ENCODE measurements at regions not wholly inside any gene's neighbourhood (a gene's known extent, or its start where the extent isn't known, plus 50 kb on each side); places are given as distances from the start of the nearest gene placed in this dataset.

GRCh38 chr4:64822405-64822804 is 413.2 kb upstream of the TECRL start:
- Histone ChIP-seq H3K4me2 (replicated peaks; ENCODE audit: low read depth, low read length, poor library complexity, severe bottlenecking) (no peak overlapping the region), H3K4me1 (ENCODE audit: control insufficient read depth in 2 of 2, insufficient read depth in 2 of 2, low read length in 2 of 2) (no peaks in the 10 kb centered on the region), H3K27me3 (replicated peaks in 1 of 4; ENCODE audit: control extremely low read depth in 1 of 4, control insufficient read depth in 3 of 4, insufficient read depth in 4 of 4, low read length in 3 of 4) (no peaks in the 10 kb centered on the region), H3K36me3 (replicated peaks in 1 of 2; ENCODE audit: control extremely low read depth in 1 of 2, control insufficient read depth in 1 of 2, extremely low read depth in 1 of 2, insufficient read depth in 2 of 2, low read length in 1 of 2) (no peaks in the 10 kb centered on the region), H3K9ac (ENCODE audit: low read length) (no peak overlapping the region), H3K27ac (ENCODE audit: low read length in 2 of 2) (no peak overlapping the region), H3K9me3 (ENCODE audit: control extremely low read depth in 1 of 3, control insufficient read depth in 2 of 3, insufficient read depth in 1 of 3, low read length in 2 of 3) (no peaks in the 10 kb centered on the region), H3K4me3 (ENCODE audit: control extremely low read depth in 1 of 5, extremely low read depth in 1 of 5, insufficient read depth in 1 of 5, low read depth in 2 of 5, low read length in 4 of 5) (no peak overlapping the region), H4K20me1 (ENCODE audit: control insufficient read depth, insufficient read depth, low read length, poor library complexity, severe bottlenecking) (no peaks in the 10 kb centered on the region), H2AFZ (ENCODE audit: insufficient read depth, low read depth, low read length, poor library complexity, severe bottlenecking) (no peak overlapping the region), H3K79me2 (ENCODE audit: control insufficient read depth, insufficient read depth, low read length) (no peaks in the 10 kb centered on the region)
- ATAC-seq (ENCODE audit: low read depth) (no peak), DNase-seq (no peak)
- no peaks in the 10 kb centered on the region for H3K9me3 Mint-ChIP-seq (ENCODE audit: insufficient read depth)
- intact Hi-C loops (cut with micrococcal nuclease), result no loop called here
- no peak overlapping the region for H3K27ac Mint-ChIP-seq
- H3K4me3 Mint-ChIP-seq, result no peak overlapping the region
- CTCF ChIA-PET, result no interaction called here
- POLR2A ChIA-PET, result no interaction called here
- TF ChIP-seq, protein P1, sequence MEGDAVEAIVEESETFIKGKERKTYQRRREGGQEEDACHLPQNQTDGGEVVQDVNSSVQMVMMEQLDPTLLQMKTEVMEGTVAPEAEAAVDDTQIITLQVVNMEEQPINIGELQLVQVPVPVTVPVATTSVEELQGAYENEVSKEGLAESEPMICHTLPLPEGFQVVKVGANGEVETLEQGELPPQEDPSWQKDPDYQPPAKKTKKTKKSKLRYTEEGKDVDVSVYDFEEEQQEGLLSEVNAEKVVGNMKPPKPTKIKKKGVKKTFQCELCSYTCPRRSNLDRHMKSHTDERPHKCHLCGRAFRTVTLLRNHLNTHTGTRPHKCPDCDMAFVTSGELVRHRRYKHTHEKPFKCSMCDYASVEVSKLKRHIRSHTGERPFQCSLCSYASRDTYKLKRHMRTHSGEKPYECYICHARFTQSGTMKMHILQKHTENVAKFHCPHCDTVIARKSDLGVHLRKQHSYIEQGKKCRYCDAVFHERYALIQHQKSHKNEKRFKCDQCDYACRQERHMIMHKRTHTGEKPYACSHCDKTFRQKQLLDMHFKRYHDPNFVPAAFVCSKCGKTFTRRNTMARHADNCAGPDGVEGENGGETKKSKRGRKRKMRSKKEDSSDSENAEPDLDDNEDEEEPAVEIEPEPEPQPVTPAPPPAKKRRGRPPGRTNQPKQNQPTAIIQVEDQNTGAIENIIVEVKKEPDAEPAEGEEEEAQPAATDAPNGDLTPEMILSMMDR (IDR thresholded peaks at IDR 0.05), result no peak
- TF ChIP-seq EZH2 (IDR thresholded peaks at IDR 0.05; ENCODE audit: borderline replicate concordance, insufficient read depth, low read depth, low read length, poor library complexity, severe bottlenecking), result no peak
- H3K4me1 Mint-ChIP-seq, result no peaks in the 10 kb centered on the region
- H3K27me3 Mint-ChIP-seq, result no peaks in the 10 kb centered on the region

- no peak overlapping the region for H3K27ac Mint-ChIP-seq
- H3K27me3 Mint-ChIP-seq, result no peaks in the 10 kb centered on the region
- no peaks in the 10 kb centered on the region for H4K20me1 ChIP-seq (ENCODE audit: control insufficient read depth, insufficient read depth, low read length, poor library complexity, severe bottlenecking)
- no peak overlapping the region for H3K4me2 ChIP-seq (replicated peaks; ENCODE audit: low read depth, low read length, poor library complexity, severe bottlenecking)
- no peaks in the 10 kb centered on the region for H3K9me3 Mint-ChIP-seq (ENCODE audit: insufficient read depth)
- H3K4me3 Mint-ChIP-seq, result no peak overlapping the region
- H3K27me3 ChIP-seq (replicated peaks in 1 of 4; ENCODE audit: control extremely low read depth in 1 of 4, control insufficient read depth in 3 of 4, insufficient read depth in 4 of 4, low read length in 3 of 4), result no peaks in the 10 kb centered on the region
- H3K9me3 ChIP-seq (ENCODE audit: control extremely low read depth in 1 of 3, control insufficient read depth in 2 of 3, insufficient read depth in 1 of 3, low read length in 2 of 3), result no peaks in the 10 kb centered on the region
- no peaks in the 10 kb centered on the region for H3K4me1 Mint-ChIP-seq
- H3K4me3 ChIP-seq (ENCODE audit: control extremely low read depth in 1 of 5, extremely low read depth in 1 of 5, insufficient read depth in 1 of 5, low read depth in 2 of 5, low read length in 4 of 5), result no peak overlapping the region
- no peaks in the 10 kb centered on the region for H3K4me1 ChIP-seq (ENCODE audit: control insufficient read depth in 2 of 2, insufficient read depth in 2 of 2, low read length in 2 of 2)
- no peak overlapping the region for H3K9ac ChIP-seq (ENCODE audit: low read length)
- ChIA-PET POLR2A (no interaction called here), CTCF (no interaction called here)
- H3K27ac ChIP-seq (ENCODE audit: low read length in 2 of 2), result no peak overlapping the region
- WGBS (ENCODE audit: insufficient coverage), result no CpG with 5 or more reads among the region's 6 CpGs
- no peaks in the 10 kb centered on the region for H3K79me2 ChIP-seq (ENCODE audit: control insufficient read depth, insufficient read depth, low read length)
- ATAC-seq (ENCODE audit: low read depth) (no peak), DNase-seq (no peak)
- H3K36me3 ChIP-seq (replicated peaks in 1 of 2; ENCODE audit: control extremely low read depth in 1 of 2, control insufficient read depth in 1 of 2, extremely low read depth in 1 of 2, insufficient read depth in 2 of 2, low read length in 1 of 2), result no peaks in the 10 kb centered on the region
- TF ChIP-seq, protein P1 (IDR thresholded peaks at IDR 0.05), result no peak
- TF ChIP-seq EZH2 (IDR thresholded peaks at IDR 0.05; ENCODE audit: borderline replicate concordance, insufficient read depth, low read depth, low read length, poor library complexity, severe bottlenecking), result no peak
- intact Hi-C loops (cut with micrococcal nuclease), result no loop called here
- H2AFZ ChIP-seq (ENCODE audit: insufficient read depth, low read depth, low read length, poor library complexity, severe bottlenecking), result no peak overlapping the region
These were observed 412.1 kb upstream of the TECRL start for GRCh38 chr4:64821219-64821976.

All from B cell (primary cell).